ENCODE measurements at regions not wholly inside any gene's neighbourhood (a gene's known extent, or its start where the extent isn't known, plus 50 kb on each side); places are given as distances from the start of the nearest gene placed in this dataset.

- no peak for TF ChIP-seq CTCF (IDR thresholded peaks at IDR 0.05)
- no peak for TF ChIP-seq POLR2A (IDR thresholded peaks at IDR 0.05)
- no peak for TF ChIP-seq POLR2AphosphoS5 (IDR thresholded peaks at IDR 0.05)
Observed at GRCh38 chr2:146228466-146229058, 1616.3 kb upstream of the ACVR2A start.
